NCI-H2171 (cell line): ENCODE measurements at regions not wholly inside any gene's neighbourhood (a gene's known extent, or its start where the extent isn't known, plus 50 kb on each side); places are given as distances from the start of the nearest gene placed in this dataset.
A peak's percentile ranks its signal among the peaks of the same experiment; 100 is the strongest.
"Not testable (repeated sequence)": the region's sequence is repeated elsewhere in the genome, so short reads cannot be mapped to it uniquely, and the experiment has no call there.

Source experiments
- DNase-seq: peaks from one replicate; lab custom pipeline; 2025; lab: John Stamatoyannopoulos, UW

GRCh38 chr4:82077471-82077995, 296.3 kb downstream of the HNRNPD start:
- DNase-seq, result not testable (repeated sequence)

- no peak for DNase-seq
These were observed 297.0 kb downstream of the HNRNPD start for GRCh38 chr4:82076809-82077208.

DNA sequence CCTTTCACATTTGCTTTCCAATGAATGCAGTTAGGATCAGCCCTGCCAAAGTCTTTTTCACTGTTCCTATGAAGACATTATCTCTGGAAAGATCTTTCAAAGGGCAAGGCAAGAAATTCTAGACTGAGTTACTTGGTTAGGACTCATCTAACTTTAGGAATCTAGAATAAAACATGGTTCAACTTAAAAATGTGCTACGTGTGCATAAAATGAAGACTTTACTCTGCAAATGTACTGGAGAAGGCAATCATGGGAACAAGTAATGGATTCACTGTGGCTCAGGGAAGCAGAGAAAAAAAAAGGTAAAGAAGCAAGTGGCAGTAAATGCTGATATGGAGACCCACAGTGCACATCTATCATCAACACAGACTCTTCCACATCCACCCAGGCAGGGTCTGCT, 297.4 kb downstream of the HNRNPD start:
- no peak for DNase-seq

DNA sequence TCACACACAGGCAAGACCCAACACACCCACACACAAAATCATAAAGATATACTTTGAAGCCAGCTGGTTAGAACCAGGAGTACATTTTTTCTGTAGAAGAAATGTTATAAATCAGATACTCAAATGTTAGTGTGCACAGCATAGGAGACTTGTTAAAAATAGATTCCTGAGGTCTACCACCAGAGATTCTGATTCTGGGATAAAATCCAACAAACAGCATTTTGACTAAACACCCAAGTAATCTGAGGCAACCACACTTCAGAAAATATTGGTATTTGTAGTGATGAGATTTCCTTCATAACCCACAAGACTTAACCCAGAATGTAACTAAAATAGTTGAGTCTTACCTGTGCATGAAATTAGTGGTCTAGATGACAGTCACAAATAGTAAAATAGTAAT, 301.8 kb downstream of the HNRNPD start:
- no peak for DNase-seq

DNA sequence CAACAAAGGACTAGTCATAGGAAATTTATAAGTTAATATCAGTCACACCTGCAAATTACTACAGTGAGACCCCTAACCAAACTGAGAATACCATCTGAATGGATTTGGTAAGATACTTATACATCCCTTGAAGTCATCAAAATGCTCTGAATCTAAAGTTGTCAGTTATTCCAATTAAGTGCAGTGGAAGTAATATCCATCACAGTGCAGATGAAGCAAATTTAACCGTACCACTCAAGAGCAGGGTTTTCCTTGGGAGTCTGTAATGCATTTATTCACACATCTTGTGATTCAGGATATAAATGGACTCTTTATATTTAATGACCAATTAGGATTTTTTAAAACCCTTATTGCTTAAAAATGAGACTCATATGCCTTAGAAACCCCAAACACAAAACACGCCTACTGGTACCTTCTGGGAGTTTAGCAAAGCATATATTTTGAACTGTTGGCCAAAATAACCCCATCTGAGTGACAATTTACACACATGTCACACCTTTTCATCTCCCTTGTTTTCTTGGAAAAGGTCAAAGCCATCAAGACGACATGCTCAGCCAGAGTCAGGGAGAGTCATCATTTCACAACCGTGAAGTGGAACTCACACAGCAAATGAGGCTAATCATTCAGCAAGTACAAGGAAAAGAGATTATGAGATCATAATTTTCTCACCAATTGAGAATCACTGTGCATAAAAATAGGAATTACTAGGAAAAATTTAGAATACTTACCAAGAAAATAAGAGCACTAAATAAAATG, 303.7 kb downstream of the HNRNPD start:
- DNase-seq, result no peak

DNA sequence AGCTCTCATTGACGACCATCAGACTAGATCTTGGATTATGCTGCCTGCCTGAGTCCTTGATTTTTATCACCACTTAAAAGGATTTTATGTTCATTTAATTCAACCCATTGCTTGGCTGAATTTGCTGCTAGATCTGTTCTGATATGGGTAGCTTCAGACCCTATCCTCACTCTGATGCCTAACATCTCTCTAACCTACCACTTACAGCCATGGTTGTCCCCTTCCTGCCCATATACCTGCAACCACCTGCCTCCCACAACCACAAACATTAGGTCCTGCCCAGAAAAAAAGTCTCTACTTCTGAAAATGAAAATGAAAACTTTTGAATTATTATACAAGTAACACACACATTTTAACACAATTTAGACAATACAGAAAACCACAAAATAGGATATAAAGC, 310.8 kb downstream of the HNRNPD start:
- DNase-seq, result no peak

GRCh38 chr4:82057990-82058544, 315.7 kb downstream of the HNRNPD start:
- DNase-seq, result no peak

- DNase-seq, result no peak
These were observed 318.6 kb downstream of the HNRNPD start for GRCh38 chr4:82055156-82055555.

DNA sequence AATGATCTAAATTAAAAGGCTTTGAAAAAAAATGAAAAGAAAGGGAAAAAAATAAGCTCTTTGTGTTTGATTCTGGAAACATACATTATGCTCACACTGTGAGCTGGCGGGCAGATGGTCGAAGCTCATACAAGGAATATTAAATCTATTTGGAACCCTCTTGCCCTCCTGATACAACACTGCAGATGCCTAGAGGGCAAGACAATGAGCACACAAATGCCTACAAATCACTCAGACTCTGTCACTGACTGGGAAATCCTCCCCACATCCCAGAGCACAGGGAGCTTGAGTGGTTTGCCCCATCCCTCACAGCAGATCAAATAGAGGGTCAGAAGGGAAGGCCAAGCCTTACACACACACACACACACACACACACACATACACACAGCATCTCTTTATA, 320.4 kb downstream of the HNRNPD start:
- DNase-seq, result no peak

DNA sequence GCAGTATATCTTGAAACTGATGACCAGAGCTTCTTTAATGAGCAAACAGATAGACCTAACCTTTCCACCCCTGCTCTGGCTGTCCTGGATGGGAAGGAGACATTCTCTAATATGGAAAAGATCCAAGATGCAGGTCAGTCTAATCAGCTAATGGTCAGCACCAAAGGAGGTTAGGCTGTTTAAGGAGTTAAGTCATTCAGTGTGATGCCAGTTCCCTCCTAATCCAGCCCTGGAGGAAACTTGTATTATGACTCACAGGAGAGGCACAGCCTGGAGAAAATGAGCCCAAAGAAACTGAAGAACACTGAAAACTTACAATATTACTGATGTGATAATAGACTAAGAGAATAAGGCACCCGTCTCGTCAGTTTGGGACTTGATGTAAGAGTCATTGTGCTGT, 323.0 kb downstream of the HNRNPD start:
- no peak for DNase-seq

- no peak for DNase-seq
These were observed 324.5 kb downstream of the HNRNPD start for GRCh38 chr4:82049294-82049693.

- DNase-seq, result no peak
These were observed 326.1 kb downstream of the HNRNPD start for GRCh38 chr4:82047731-82048130.

GRCh38 chr4:82046796-82047195, 327.0 kb downstream of the HNRNPD start:
- DNase-seq, result no peak

DNA sequence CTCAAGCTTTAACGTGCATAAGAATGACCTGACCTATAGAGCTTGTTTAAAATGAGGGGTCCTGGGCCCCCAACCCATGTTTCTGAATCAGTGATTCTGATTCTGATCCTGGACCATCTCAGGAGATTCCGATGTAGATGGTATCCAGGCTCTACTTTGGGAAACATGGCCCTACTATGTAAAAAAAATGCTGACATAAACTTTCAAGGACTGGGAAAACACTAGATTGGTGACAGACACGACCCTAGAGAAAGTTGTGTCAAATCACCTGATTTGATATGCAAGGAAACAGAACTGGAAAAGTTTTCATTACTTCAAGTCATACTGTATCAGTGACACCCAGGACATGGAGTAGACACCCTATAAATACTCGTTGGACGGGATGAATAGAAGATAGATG, 328.5 kb downstream of the HNRNPD start:
- DNase-seq, result no peak

- DNase-seq, result peak; percentile 5
These were observed 329.4 kb downstream of the HNRNPD start for GRCh38 chr4:82044141-82044993.

GRCh38 chr4:82043809-82044137, 330.0 kb downstream of the HNRNPD start:
- DNase-seq, result no peak

DNA sequence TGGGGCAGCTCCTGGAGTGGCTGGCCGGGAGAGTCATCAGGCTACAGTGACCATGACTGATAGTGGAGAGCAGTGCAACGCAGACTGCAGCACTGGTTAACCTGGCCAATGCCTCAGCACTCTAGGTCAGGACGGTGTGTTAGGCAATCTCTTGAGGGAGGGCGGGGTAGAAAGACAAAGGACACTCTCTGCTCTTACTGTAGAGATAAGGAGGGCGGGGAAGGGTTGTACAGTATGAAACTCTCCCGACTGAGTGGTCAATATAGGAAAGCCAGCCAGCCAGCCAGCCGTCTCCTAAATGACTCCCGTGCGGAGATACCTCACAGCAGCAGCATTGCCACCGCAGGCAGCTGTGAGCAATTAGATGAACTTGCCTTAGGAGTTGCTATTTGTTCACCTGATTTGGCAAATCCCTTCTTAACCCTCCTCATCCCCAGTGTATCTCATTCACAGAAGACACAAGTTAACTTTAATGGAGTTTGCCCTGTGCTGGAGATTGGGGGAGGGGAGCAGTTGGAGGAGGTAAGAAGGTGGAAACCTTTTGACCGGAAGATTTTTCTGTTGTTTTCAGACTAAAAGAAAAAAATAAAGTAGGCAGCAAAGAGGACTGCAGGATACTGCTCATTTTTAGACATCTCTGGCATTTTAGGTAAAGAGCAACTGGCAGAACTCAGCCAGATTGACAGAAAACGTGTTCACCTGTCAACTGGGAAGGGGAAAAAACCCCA, 330.5 kb downstream of the HNRNPD start:
- no peak for DNase-seq

- DNase-seq, result no peak
These were observed 331.7 kb downstream of the HNRNPD start for GRCh38 chr4:82042042-82042441.

DNA sequence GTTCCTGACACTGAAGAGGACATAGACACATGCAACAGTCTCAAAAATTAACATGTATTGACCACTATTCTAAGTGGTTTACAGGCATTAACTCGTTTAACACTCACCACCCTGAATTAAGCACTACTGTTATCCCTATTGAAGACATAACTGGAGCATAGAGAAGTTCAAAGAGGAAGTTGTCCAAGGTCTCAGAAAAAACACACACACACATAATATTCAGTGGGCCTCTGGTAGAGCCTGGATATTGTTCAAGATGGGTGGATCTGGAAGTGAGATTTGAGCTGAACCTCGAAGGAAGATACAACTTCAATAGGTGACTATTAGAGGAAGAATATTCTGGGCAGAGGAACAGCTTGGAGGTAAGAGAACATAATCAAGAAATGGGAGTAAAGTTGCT, 334.9 kb downstream of the HNRNPD start:
- no peak for DNase-seq

GRCh38 chr4:82036181-82036580, 337.6 kb downstream of the HNRNPD start:
- no peak for DNase-seq

GRCh38 chr4:82034878-82035277, 338.9 kb downstream of the HNRNPD start:
- no peak for DNase-seq

DNA sequence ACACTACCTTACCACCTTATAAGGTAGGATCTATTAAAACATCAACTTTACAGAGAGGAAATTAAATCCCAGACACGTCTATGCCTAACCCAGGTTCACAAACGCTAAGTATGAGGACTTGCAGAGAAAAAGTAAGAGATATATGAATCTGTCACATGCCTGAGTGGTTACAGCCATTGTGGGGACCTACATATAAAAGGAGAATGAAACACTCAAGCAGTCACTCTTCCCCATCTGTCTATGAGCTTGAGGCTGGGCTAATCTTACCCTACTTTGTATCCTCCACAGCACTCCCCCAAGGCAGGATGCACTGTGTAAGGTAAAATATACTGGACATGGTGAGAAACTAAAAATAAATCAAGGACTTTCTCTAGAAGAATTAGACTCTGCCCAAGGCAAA, 339.9 kb downstream of the HNRNPD start:
- no peak for DNase-seq
